AG20443 (cell line): ENCODE measurements at regions not wholly inside any gene's neighbourhood (a gene's known extent, or its start where the extent isn't known, plus 50 kb on each side); places are given as distances from the start of the nearest gene placed in this dataset.
"Not testable (repeated sequence)": the region's sequence is repeated elsewhere in the genome, so short reads cannot be mapped to it uniquely, and the experiment has no call there.

Experiments
- DNase-seq: peaks from one replicate; pipeline ENCODE4 v3.0.0; 2012; ENCODE audit warnings: low spot score, mixed read lengths

GRCh38 chr17:83159204-83160049 is 80.0 kb downstream of the METRNL start:
- DNase-seq: no peak

GRCh38 chr17:83160443-83161297 is 81.3 kb downstream of the METRNL start:
- DNase-seq: no peak

GRCh38 chr17:83161298-83162034 is 82.1 kb downstream of the METRNL start:
- DNase-seq: peak; percentile 77

GRCh38 chr17:83162035-83162745 is 82.8 kb downstream of the METRNL start:
- no peak for DNase-seq

GRCh38 chr17:83164490-83164889 is 85.1 kb downstream of the METRNL start:
- DNase-seq: no peak

GRCh38 chr17:83170571-83171260 is 91.3 kb downstream of the METRNL start:
- no peak for DNase-seq

- peak; percentile 84 for DNase-seq
Observed at GRCh38 chr17:83171661-83172060, 92.3 kb downstream of the METRNL start.

- DNase-seq: not testable (repeated sequence)
Observed at GRCh38 chr17:83172099-83172498, 92.7 kb downstream of the METRNL start.

GRCh38 chr17:83172646-83173045 is 93.2 kb downstream of the METRNL start:
- not testable (repeated sequence) for DNase-seq

- DNase-seq: not testable (repeated sequence)
Observed at GRCh38 chr17:83173180-83173913, 93.9 kb downstream of the METRNL start.

- no peak for DNase-seq
Observed at GRCh38 chr17:83173914-83174361, 94.5 kb downstream of the METRNL start.

- peak; percentile 41 for DNase-seq
Observed at GRCh38 chr17:83174362-83175118, 95.1 kb downstream of the METRNL start.

- no peak for DNase-seq
Observed at GRCh38 chr17:83175119-83175821, 95.9 kb downstream of the METRNL start.

GRCh38 chr17:83175822-83176622 is 96.6 kb downstream of the METRNL start:
- no peak for DNase-seq

GRCh38 chr17:83176623-83177583 is 97.5 kb downstream of the METRNL start:
- no peak for DNase-seq

GRCh38 chr17:83177611-83178532 is 98.5 kb downstream of the METRNL start:
- DNase-seq: no peak
